HepG2 (cell line): ENCODE measurements at regions not wholly inside any gene's neighbourhood (a gene's known extent, or its start where the extent isn't known, plus 50 kb on each side); places are given as distances from the start of the nearest gene placed in this dataset.

Experiments used
- ATAC-seq: fragments of 200-7000 bp; cut with Tn5 transposase; 3 replicates; pipeline ENCODE4 v1.9.1; 2020; ENCODE audit warnings: mild to moderate bottlenecking, moderate library complexity
- BruUV-seq: library from RNA; stranded (reverse); fragments of 400-500 nt; replicated peaks from 2 replicates; lab custom pipeline; 2021; lab: Mats Ljungman, UMichigan
- CTCF ChIA-PET: fragments of 300-600 bp; formaldehyde crosslinking; extraction: SDS; loops from one replicate; lab custom pipeline; 2021; ENCODE audit warnings: low total read pairs, inconsistent platforms, low intra/inter-chr PET ratio; lab: Yijun Ruan, JAX
- POLR2A ChIA-PET: fragments of 350-600 bp; sonication (Branson Sonifier 250); formaldehyde crosslinking; loops from one replicate; lab custom pipeline; 2020; ENCODE audit warnings: antibody characterized with exemption, inconsistent platforms; lab: Yijun Ruan, JAX
- DNase-seq: peaks from one replicate; pipeline ENCODE4 v3.0.0-alpha.2; 2015; ENCODE audit warnings: low spot score
- FAIRE-seq: peaks from 3 replicates; lab custom pipeline; 2011; peaks lifted over from hg19 to GRCh38; lab: Jason Lieb, UNC
- H2AFZ ChIP-seq: one replicate; pipeline ENCODE4 v1.6.1; 2011; ENCODE audit warnings: low read length, inconsistent platforms
- H3K27ac ChIP-seq: fragments of 300-600 bp; 3 replicates; pipeline ENCODE4 v1.8.0; 2011; ENCODE audit warnings: mixed run types, mild to moderate bottlenecking, mixed read lengths, low read length, inconsistent platforms; ENCODE audit not compliant: insufficient read depth; ENCODE audit errors: extremely low read length
- H3K27me3 ChIP-seq, 2 experiments: fragments of 200-600 bp in 1 of 2; 2 replicates in 1 of 2; 3 replicates in 1 of 2; pipeline versions ENCODE4 v1.6.0 to v1.8.0; 2011; ENCODE audit warnings: low read length in 2 of 2, mild to moderate bottlenecking in 2 of 2, moderate library complexity in 2 of 2, inconsistent platforms in 1 of 2; ENCODE audit not compliant: insufficient read depth in 2 of 2, control insufficient read depth in 1 of 2
- H3K36me3 ChIP-seq, 2 experiments: fragments of 200-600 bp in 1 of 2; replicated peaks in 1 of 2; 2 replicates in 1 of 2; 3 replicates in 1 of 2; pipeline versions ENCODE4 v1.5.1 to v1.8.0; 2011; ENCODE audit warnings: low read length in 2 of 2, inconsistent platforms in 1 of 2; ENCODE audit not compliant: insufficient read depth in 2 of 2, control insufficient read depth in 1 of 2
- H3K4me1 ChIP-seq: 2 replicates; pipeline ENCODE4 v1.5.1; 2012; ENCODE audit warnings: low read length, inconsistent platforms; ENCODE audit not compliant: insufficient read depth
- H3K4me2 ChIP-seq: 2 replicates; pipeline ENCODE4 v1.6.0; 2011; ENCODE audit warnings: low read depth, low read length, inconsistent platforms
- H3K4me3 ChIP-seq, 3 experiments: fragments of 200-600 bp in 1 of 3; sonication (generic), shearing (Covaris generic) in 1 of 3; replicated peaks in 1 of 3; 2 replicates each; pipeline ENCODE4 v1.5.1; 2011 to 2016; ENCODE audit warnings: low read length in 3 of 3, inconsistent platforms in 2 of 3, low read depth in 2 of 3, mild to moderate bottlenecking in 2 of 3, control low read depth in 1 of 3, mixed read lengths in 1 of 3; ENCODE audit not compliant: insufficient read depth in 1 of 3
- H3K79me2 ChIP-seq: one replicate; pipeline ENCODE4 v1.6.1; 2011; ENCODE audit warnings: low read length, inconsistent platforms; ENCODE audit not compliant: insufficient read depth
- H3K9ac ChIP-seq: 2 replicates; pipeline ENCODE4 v1.6.0; 2011; ENCODE audit warnings: mild to moderate bottlenecking, low read depth, low read length, inconsistent platforms; ENCODE audit not compliant: insufficient read depth
- H3K9me3 ChIP-seq: 2 replicates; pipeline ENCODE4 v1.5.1; 2012; ENCODE audit warnings: mild to moderate bottlenecking, low read length
- H4K20me1 ChIP-seq: 2 replicates; pipeline ENCODE4 v1.6.0; 2011; ENCODE audit warnings: inconsistent platforms, mild to moderate bottlenecking, low read length, moderate library complexity; ENCODE audit not compliant: insufficient read depth
- ADNP ChIP-seq: sonication (generic); formaldehyde crosslinking; IDR thresholded peaks from 2 replicates; pipeline ENCODE4 v1.4.0; 2020; ENCODE audit warnings: missing genetic modification reagents
- ATF3 ChIP-seq: sonication (generic); formaldehyde crosslinking; IDR thresholded peaks from 2 replicates; pipeline ENCODE4 v1.4.0; 2020; ENCODE audit warnings: missing genetic modification reagents
- CHCHD3 ChIP-seq: sonication (generic); formaldehyde crosslinking; IDR thresholded peaks from 2 replicates; pipeline ENCODE4 v1.8.0; 2022; ENCODE audit warnings: mild to moderate bottlenecking, missing genetic modification reagents, moderate library complexity
- HDAC1 ChIP-seq: sonication (generic); formaldehyde crosslinking; IDR thresholded peaks from 2 replicates; pipeline ENCODE4 v1.5.1; 2020; ENCODE audit warnings: mild to moderate bottlenecking, missing genetic modification reagents
- PAF1 ChIP-seq: IDR thresholded peaks from 2 replicates; pipeline ENCODE4 v1.6.1; 2016; ENCODE audit warnings: missing genetic modification reagents, missing compliant biosample characterization
- PHF21A ChIP-seq: sonication (generic); formaldehyde crosslinking; IDR thresholded peaks from 2 replicates; pipeline ENCODE4 v1.5.0; 2020; ENCODE audit warnings: mild to moderate bottlenecking, missing genetic modification reagents
- RORA ChIP-seq: sonication (generic); formaldehyde crosslinking; IDR thresholded peaks from 2 replicates; pipeline ENCODE4 v1.5.0; 2020; ENCODE audit warnings: mild to moderate bottlenecking, missing genetic modification reagents, moderate library complexity
- TCF7L2 ChIP-seq: IDR thresholded peaks from 2 replicates; pipeline ENCODE4 v1.6.1; 2011; ENCODE audit warnings: mild to moderate bottlenecking, low read depth, low read length, moderate library complexity
- ZNF101 ChIP-seq: sonication (generic); formaldehyde crosslinking; IDR thresholded peaks from 2 replicates; pipeline ENCODE4 v1.4.0; 2020; ENCODE audit warnings: mild to moderate bottlenecking, low read depth, missing genetic modification reagents, borderline replicate concordance
- ZNF550 ChIP-seq: sonication (generic); formaldehyde crosslinking; IDR thresholded peaks from 2 replicates; pipeline ENCODE4 v1.4.0; 2020; ENCODE audit warnings: mild to moderate bottlenecking, missing genetic modification reagents, borderline replicate concordance
- ZNF563 ChIP-seq: sonication (generic); formaldehyde crosslinking; IDR thresholded peaks from 2 replicates; pipeline ENCODE4 v1.8.0; 2022; ENCODE audit warnings: mild to moderate bottlenecking, moderate library complexity, missing genetic modification reagents
- WGBS: methylation state at CpG from one replicate; pipeline ENCODE4 v1.1.6; 2017; ENCODE audit warnings: low lambda C conversion rate; 5-methylcytosine and 5-hydroxymethylcytosine counted together
- in situ Hi-C: cut with HindIII; loops from 2 replicates; pipeline ENCODE4 v1.10.0; 2017; ENCODE audit warnings: low pct_unique_long_range_greater_than_20kb; ENCODE audit not compliant: extremely low pct_ligation_motif_present
- intact Hi-C: fragments of 100-400 bp; cut with micrococcal nuclease; formaldehyde crosslinking; loops from one replicate; pipeline ENCODE4 v1.10.0; 2022; ENCODE audit not compliant: unreplicated experiment
- TF ChIP-seq, protein P1 (sequence below): sonication (generic); formaldehyde crosslinking; IDR thresholded peaks from 2 replicates; pipeline ENCODE4 v1.5.1; 2020; ENCODE audit warnings: mild to moderate bottlenecking, missing genetic modification reagents, moderate library complexity

- TF ChIP-seq HDAC1 (CRISPR knock-in tag) = no peak
Observed at GRCh38 chr11:91731051-91731450, 493.6 kb upstream of the FAT3 start (continued).

- H3K4me3 ChIP-seq = no peak overlapping the region
- no peak for DNase-seq
- no peak overlapping the region for H3K9ac ChIP-seq
- FAIRE-seq = no peak
- H3K79me2 ChIP-seq = no peaks in the 10 kb centered on the region
- no TSS peak for BruUV-seq
- H3K27ac ChIP-seq = no peak overlapping the region
- ChIA-PET CTCF (no interaction called here), POLR2A (no interaction called here)
- H3K4me1 ChIP-seq = no peaks in the 10 kb centered on the region
- H4K20me1 ChIP-seq = no peaks in the 10 kb centered on the region
- H3K9me3 ChIP-seq = peaks cover 88% of the 10 kb centered on the region
- no peak overlapping the region for H3K4me2 ChIP-seq
- intact Hi-C loops (no loop called here), in situ Hi-C loops (no loop called here)
- no peaks in the 10 kb centered on the region for H3K36me3 ChIP-seq
- ATAC-seq = no peak
- H3K27me3 ChIP-seq = no peaks in the 10 kb centered on the region
- WGBS = 7% methylated on average over 4 of the region's 4 CpGs
- TF ChIP-seq, protein P1, sequence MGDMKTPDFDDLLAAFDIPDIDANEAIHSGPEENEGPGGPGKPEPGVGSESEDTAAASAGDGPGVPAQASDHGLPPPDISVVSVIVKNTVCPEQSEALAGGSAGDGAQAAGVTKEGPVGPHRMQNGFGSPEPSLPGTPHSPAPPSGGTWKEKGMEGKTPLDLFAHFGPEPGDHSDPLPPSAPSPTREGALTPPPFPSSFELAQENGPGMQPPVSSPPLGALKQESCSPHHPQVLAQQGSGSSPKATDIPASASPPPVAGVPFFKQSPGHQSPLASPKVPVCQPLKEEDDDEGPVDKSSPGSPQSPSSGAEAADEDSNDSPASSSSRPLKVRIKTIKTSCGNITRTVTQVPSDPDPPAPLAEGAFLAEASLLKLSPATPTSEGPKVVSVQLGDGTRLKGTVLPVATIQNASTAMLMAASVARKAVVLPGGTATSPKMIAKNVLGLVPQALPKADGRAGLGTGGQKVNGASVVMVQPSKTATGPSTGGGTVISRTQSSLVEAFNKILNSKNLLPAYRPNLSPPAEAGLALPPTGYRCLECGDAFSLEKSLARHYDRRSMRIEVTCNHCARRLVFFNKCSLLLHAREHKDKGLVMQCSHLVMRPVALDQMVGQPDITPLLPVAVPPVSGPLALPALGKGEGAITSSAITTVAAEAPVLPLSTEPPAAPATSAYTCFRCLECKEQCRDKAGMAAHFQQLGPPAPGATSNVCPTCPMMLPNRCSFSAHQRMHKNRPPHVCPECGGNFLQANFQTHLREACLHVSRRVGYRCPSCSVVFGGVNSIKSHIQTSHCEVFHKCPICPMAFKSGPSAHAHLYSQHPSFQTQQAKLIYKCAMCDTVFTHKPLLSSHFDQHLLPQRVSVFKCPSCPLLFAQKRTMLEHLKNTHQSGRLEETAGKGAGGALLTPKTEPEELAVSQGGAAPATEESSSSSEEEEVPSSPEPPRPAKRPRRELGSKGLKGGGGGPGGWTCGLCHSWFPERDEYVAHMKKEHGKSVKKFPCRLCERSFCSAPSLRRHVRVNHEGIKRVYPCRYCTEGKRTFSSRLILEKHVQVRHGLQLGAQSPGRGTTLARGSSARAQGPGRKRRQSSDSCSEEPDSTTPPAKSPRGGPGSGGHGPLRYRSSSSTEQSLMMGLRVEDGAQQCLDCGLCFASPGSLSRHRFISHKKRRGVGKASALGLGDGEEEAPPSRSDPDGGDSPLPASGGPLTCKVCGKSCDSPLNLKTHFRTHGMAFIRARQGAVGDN (CRISPR knock-in tag) = no peak
- TF ChIP-seq ZNF101 (CRISPR knock-in tag) = no peak
- no peak for TF ChIP-seq PHF21A (CRISPR knock-in tag)
- no peak for TF ChIP-seq CHCHD3
- TF ChIP-seq ADNP (CRISPR knock-in tag) = no peak
- TF ChIP-seq ATF3 = no peak
- no peak for TF ChIP-seq TCF7L2
- no peak for TF ChIP-seq RORA (CRISPR knock-in tag)
- no peak for TF ChIP-seq ZNF563 (CRISPR knock-in tag)
- no peak for TF ChIP-seq ZNF550 (CRISPR knock-in tag)
- no peak for TF ChIP-seq PAF1 (CRISPR knock-in tag)
- H2AFZ ChIP-seq = no peak overlapping the region
Observed at GRCh38 chr11:91730620-91731019, 494.0 kb upstream of the FAT3 start.
